GM18508 (cell line): ENCODE measurements at regions not wholly inside any gene's neighbourhood (a gene's known extent, or its start where the extent isn't known, plus 50 kb on each side); places are given as distances from the start of the nearest gene placed in this dataset.
"Not testable (repeated sequence)": the region's sequence is repeated elsewhere in the genome, so short reads cannot be mapped to it uniquely, and the experiment has no call there.

Source experiments
- ATAC-seq: cut with Tn5 transposase; IDR thresholded peaks from one replicate; pipeline ENCODE4 v1.9.1; 2021; ENCODE audit warnings: moderate number of reproducible peaks; ENCODE audit not compliant: insufficient read depth, unreplicated experiment

- no peak for ATAC-seq
Observed at GRCh38 chr4:117661091-117662072, 372.9 kb upstream of the NDST3 start.

GRCh38 chr4:117664706-117665444 lies 369.4 kb upstream of the NDST3 start:
- no peak for ATAC-seq

GRCh38 chr4:117676153-117676552 lies 358.1 kb upstream of the NDST3 start:
- no peak for ATAC-seq

- ATAC-seq: no peak
Observed at GRCh38 chr4:117678861-117679260, 355.4 kb upstream of the NDST3 start.

- ATAC-seq: no peak
Observed at GRCh38 chr4:117691572-117692351, 342.5 kb upstream of the NDST3 start.

GRCh38 chr4:117692538-117692937 lies 341.7 kb upstream of the NDST3 start:
- ATAC-seq: no peak

GRCh38 chr4:117699595-117699994 lies 334.7 kb upstream of the NDST3 start:
- no peak for ATAC-seq

GRCh38 chr4:117700111-117700892 lies 334.0 kb upstream of the NDST3 start:
- peak; percentile 49 for ATAC-seq

GRCh38 chr4:117702353-117702752 lies 331.9 kb upstream of the NDST3 start:
- ATAC-seq: no peak

- no peak for ATAC-seq
Observed at GRCh38 chr4:117704721-117705120, 329.6 kb upstream of the NDST3 start.

GRCh38 chr4:117740736-117741135 lies 293.6 kb upstream of the NDST3 start:
- ATAC-seq: no peak

- not testable (repeated sequence) for ATAC-seq
Observed at GRCh38 chr4:117745379-117745778, 288.9 kb upstream of the NDST3 start.

- no peak for ATAC-seq
Observed at GRCh38 chr4:117755438-117755837, 278.8 kb upstream of the NDST3 start.

GRCh38 chr4:117768610-117769009 lies 265.7 kb upstream of the NDST3 start:
- ATAC-seq: no peak

- ATAC-seq: no peak
Observed at GRCh38 chr4:117770269-117771102, 263.8 kb upstream of the NDST3 start.

GRCh38 chr4:117771647-117772337 lies 262.5 kb upstream of the NDST3 start:
- no peak for ATAC-seq

- ATAC-seq: no peak
Observed at GRCh38 chr4:117773064-117773936, 261.0 kb upstream of the NDST3 start.
